GM18858 (cell line): ENCODE measurements at regions not wholly inside any gene's neighbourhood (a gene's known extent, or its start where the extent isn't known, plus 50 kb on each side); places are given as distances from the start of the nearest gene placed in this dataset.

ENCODE experiments used
- ATAC-seq: cut with Tn5 transposase; IDR thresholded peaks from one replicate; pipeline ENCODE4 v1.9.1; 2021; ENCODE audit not compliant: unreplicated experiment

GRCh38 chr14:42872786-42873185 lies 1266.1 kb downstream of the LRFN5 start:
- ATAC-seq = no peak

- no peak for ATAC-seq
These were observed 1263.0 kb downstream of the LRFN5 start for GRCh38 chr14:42869681-42870080.

GRCh38 chr14:42862114-42862513 lies 1255.4 kb downstream of the LRFN5 start:
- ATAC-seq = no peak

DNA sequence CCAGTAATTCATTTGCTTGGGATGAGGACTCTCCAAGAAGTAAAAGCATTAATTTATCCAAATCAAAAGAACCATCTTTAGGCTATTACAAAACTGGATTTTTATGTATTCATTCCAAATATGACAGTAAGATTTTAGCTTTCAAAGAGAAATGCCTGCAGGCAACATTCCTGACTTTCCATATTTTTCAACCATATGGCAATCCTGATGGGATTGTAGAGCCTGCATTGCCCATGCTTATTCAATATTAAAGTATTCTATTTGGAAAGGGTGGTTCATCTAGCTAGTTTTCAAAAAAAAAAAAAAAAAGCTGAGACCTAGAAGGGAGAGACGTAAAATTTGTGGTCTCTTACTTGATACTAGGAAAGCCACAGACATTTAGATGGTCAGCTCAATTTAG lies 1253.7 kb downstream of the LRFN5 start:
- ATAC-seq = no peak

DNA sequence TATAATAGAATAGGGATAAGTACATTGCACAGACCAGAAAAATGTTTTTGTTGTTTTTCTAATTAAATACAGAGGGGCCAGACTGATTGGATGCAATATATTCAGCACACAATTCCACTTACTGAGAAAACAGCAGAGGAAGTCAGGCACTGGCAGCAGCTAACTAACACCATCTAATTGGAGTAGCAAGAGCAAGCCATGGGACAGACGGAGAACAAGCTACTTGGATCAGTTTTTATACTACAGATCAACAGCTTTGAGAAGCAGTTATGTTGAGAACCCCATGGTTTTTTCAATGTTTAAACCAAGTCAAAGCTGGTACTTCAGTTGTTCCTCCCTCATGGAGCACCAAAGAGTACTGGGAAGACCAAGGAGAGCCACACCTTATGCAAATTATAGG lies 1249.4 kb downstream of the LRFN5 start:
- no peak for ATAC-seq

- ATAC-seq = no peak
These were observed 1248.4 kb downstream of the LRFN5 start for GRCh38 chr14:42855085-42855484.

- no peak for ATAC-seq
These were observed 1247.4 kb downstream of the LRFN5 start for GRCh38 chr14:42854061-42854460.

DNA sequence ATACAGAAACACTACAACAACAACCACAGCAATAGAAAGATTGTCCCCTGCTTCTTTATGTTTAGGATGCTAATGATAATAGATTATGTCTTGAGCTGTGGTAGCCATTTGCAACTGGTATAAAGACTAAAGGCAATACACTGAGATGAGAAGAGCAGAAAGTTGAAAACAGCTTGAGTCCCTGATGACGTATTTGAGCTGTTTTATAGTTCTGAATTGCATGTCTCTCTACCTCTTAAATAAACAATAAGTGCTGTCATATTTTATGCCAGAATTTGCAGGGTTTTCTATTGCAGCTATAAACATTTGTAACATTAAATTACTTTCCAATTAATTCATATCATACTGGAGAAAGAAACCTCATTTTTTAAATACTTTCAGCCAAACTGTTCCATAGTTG lies 1242.0 kb downstream of the LRFN5 start:
- ATAC-seq = no peak

DNA sequence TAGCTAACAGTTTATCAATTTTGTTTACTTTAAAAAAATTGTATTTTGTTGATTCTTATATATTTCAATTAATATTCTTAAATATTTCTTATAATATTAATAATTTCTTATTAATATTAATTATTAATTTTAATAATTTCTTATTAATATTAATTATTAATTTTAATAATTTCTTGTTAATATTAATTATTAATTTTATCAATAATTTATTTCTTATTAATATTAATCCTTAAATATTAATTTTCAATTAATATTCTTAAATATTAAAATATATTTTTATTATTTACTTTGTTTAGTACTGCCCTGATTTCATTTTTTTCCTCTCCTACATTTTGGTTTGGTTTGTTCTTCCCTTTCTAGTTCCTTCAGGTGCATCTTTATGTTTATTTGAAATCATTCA lies 1208.1 kb downstream of the LRFN5 start:
- no peak for ATAC-seq

GRCh38 chr14:42806909-42807315 lies 1200.2 kb downstream of the LRFN5 start:
- no peak for ATAC-seq

DNA sequence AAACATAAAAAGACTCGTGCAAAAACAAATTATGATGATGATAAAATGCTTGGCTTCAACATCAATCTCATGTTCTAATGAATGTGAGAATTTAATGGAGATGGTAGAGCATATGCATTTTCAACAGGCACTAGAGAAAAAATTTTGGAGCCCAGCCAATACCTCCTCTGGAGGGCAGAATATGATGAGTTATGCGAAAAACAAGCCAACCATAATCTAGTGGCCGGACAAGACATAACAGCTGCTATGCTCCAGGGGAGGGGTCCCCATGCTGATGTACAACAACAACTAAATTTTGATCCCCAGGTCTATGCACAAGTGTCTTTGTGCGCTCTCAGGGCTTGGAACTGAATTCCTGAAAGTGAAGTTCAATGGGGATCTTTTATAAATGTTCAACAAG lies 1197.5 kb downstream of the LRFN5 start:
- ATAC-seq = no peak

DNA sequence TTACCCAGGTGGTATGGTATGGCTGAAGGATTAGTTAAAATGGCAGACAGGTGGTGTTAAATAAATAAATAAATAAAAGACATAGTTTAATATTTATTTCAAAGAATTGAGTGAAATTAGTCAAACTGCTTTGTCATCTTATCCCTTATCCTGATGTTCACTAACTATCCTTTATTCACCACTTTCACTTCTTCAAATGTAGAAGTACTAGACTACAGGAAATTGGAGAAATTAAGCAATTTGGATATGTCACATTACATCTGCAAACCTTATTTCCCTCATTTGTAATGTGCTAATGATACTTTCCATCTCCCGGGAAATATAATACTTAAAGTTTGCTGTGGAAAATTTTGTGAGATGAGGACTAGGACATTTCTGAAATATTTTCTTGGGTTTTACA lies 1195.7 kb downstream of the LRFN5 start:
- no peak for ATAC-seq

GRCh38 chr14:42792166-42792565 lies 1185.5 kb downstream of the LRFN5 start:
- no peak for ATAC-seq

GRCh38 chr14:42782754-42783153 lies 1176.1 kb downstream of the LRFN5 start:
- ATAC-seq = no peak

GRCh38 chr14:42778984-42779383 lies 1172.3 kb downstream of the LRFN5 start:
- ATAC-seq = no peak

DNA sequence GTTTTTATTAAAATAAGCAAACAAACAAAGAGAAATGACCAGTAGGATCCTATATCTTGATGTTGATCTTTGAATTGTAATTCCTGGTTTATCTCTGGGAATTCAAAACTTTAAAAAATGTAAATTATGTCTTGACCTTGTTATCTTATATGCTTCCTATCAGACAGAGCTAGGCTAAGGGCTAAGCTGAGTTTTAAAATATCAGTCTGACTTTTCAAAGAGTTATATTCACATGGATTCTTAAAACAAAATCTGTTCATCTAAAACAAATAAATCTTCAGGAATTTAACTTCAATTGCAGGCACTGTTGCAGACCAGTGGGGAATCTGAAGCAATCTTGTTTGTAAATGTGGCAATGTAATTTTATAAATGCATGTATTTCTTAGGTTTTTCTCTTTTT lies 1144.1 kb downstream of the LRFN5 start:
- ATAC-seq = no peak

- no peak for ATAC-seq
These were observed 1135.4 kb downstream of the LRFN5 start for GRCh38 chr14:42742084-42742483.

DNA sequence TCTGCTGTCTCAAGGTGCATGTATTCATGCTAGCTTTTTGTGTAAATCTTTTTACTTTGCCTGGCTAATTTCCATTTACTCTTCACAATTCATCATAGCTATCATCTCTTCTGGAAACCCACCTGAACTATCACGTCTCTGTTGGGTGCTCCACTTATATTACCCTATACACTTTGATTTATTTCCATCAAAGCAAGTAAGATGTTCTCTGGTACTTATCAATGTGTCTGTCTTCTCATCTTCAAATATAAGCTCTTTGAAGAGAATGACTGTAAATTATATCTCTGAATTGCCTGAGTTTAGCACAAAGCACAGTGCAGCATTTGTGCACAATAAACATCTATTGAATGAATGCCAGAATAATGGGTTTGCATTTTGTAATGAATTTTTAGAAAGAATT lies 1129.7 kb downstream of the LRFN5 start:
- ATAC-seq = no peak

DNA sequence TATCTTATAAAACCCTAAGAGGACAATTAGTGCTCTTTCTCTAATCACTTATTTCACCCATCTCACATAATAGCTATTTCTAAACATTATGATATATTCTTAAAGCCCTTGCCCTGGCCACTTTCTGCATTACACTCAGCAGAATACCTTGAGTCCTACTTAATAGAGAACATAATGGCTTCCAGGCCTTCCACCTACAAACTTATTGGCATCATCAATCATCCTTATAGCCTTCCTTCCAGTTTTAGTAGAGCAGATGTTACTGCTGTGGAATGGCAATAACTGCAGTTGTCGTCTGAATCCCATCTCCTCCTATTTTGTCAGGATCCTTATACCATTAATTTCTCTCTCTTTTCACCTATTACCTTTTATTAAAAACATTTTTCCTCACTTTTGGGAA lies 1127.4 kb downstream of the LRFN5 start:
- ATAC-seq = no peak

GRCh38 chr14:42732005-42732404 lies 1125.3 kb downstream of the LRFN5 start:
- ATAC-seq = no peak

DNA sequence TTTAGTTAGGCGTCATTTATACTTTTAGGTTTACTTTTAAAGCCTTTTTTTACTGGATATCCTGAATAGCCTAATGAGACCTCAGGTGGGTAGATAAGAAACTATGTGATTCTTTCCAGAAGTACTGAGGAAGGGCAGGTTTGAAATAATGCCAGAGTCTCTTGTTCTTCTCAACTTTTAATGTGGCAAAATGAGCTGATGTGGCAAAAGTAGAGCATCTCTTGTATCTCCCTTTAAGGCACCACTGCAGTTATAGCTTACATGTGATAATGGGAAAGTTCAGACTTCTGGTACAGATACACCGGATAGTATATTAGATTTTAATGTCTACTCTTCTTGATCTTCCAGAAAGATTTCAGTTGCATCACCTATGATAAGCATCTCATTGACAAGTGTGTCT lies 1124.8 kb downstream of the LRFN5 start:
- no peak for ATAC-seq

- ATAC-seq = no peak
These were observed 1123.0 kb downstream of the LRFN5 start for GRCh38 chr14:42729681-42730080.

GRCh38 chr14:42719391-42719790 lies 1112.7 kb downstream of the LRFN5 start:
- ATAC-seq = no peak

DNA sequence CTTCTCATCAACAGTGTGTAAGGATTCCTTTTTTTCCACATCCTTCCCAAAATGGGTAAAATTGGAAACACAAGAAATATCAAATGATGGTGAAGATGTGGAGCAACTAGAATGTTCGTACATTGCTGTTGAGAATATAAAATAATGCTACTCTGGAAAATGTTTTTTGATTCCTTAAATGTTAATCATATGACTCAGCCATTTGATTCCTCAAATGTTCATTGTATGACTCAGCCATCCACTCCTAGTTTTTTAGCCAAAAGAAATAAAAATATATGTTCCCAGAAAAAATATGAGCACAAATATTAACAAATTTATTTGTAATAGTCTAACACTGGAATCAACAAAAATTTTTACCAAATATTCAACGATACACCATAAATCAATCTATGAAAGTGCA lies 1108.6 kb downstream of the LRFN5 start:
- no peak for ATAC-seq
